ENCODE measurements at regions not wholly inside any gene's neighbourhood (a gene's known extent, or its start where the extent isn't known, plus 50 kb on each side); places are given as distances from the start of the nearest gene placed in this dataset.

DNA sequence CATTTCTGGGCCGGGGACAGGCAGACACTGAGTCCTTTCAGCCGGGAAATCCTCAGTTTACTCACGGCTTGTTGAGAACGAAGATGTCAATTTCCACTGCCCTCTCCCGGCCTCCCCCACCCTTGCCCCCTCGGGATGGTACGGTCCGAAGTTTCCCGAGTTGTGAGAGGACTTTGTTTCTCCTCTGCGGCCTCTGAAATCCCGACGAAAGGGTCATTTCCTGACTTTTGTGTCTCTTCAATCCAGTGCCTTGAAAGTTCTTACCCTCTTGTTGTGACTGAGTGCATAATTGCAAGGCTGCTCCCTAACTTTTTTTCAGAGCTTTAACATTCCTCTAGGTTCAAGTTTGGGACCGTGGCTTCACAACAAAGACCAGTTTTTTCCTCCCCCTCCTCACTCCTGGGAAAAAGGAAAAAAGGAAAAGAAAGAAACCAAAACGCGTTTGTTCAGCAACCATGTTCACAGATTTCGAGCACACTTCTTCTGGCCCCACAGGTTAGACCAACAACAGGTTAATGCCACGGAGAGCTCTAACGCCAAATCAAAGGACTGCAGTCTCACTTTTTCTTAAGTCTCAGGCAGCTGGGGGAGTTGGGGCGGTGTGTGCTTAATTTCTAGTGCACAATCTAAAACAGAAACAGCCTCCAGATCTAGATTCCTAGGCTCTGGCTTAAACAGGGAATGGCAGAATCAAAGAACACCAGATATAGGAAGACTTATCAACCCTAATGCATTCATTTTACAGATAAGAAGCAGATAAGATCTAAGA is 138.9 kb downstream of the TMCO5A start:
- Histone ChIP-seq H2BK120ac (ENCODE audit: low read depth, low read length) (peak overlapping the region; percentile 79), H4K5ac (ENCODE audit: low read depth, low read length) (peak overlapping the region; percentile 76), H3K36me3 (ENCODE audit: control insufficient read depth, insufficient read depth, low read length) (no peaks in the 10 kb centered on the region), H3K4ac (ENCODE audit: low read depth, low read length) (peak overlapping the region; percentile 92), H4K8ac (ENCODE audit: low read depth in 2 of 2, low read length in 2 of 2) (peak overlapping the region; percentile 86 to 96), H3K14ac (replicated peaks; ENCODE audit: low read depth, low read length) (peak overlapping the region; percentile 80), H3K4me3 (ENCODE audit: insufficient read depth, low read depth, low read length) (peak overlapping the region; percentile 28), H2AFZ (replicated peaks; ENCODE audit: low read length, poor library complexity) (peak overlapping the region; percentile 94), H3K79me1 (ENCODE audit: low read depth in 1 of 2, low read length in 2 of 2) (peaks cover 0 to 8% of the 10 kb centered on the region in 2 experiments; a peak in 1 of 4 replicates), H2AK5ac (ENCODE audit: low read depth, low read length) (peak overlapping the region; percentile 33; the same call in 1 of the 2 replicates), H4K91ac (ENCODE audit: insufficient read depth, low read depth, low read length) (peak overlapping the region; percentile 91), H2BK5ac (ENCODE audit: low read depth, low read length, poor library complexity, severe bottlenecking) (peak overlapping the region; percentile 63), H3K27me3 (ENCODE audit: control insufficient read depth, insufficient read depth, low read length) (no peaks in the 10 kb centered on the region), H3K27ac (ENCODE audit: insufficient read depth, low read length) (peak overlapping the region; percentile 85), H3K9me1 (ENCODE audit: insufficient read depth, low read length) (peaks cover 12% of the 10 kb centered on the region; the same call in 1 of the 2 replicates), H3K9ac (ENCODE audit: low read depth, low read length) (peak overlapping the region; percentile 85), H3K9me3 (ENCODE audit: control insufficient read depth, insufficient read depth, low read length) (no peaks in the 10 kb centered on the region), H2BK15ac (ENCODE audit: low read depth, low read length) (peak overlapping the region; percentile 95), H2AK9ac (replicated peaks; ENCODE audit: low read depth, low read length, poor library complexity) (peak overlapping the region; percentile 86), H2BK20ac (ENCODE audit: low read depth, low read length) (peak overlapping the region; percentile 19), H3K18ac (ENCODE audit: low read depth, low read length) (peak overlapping the region; percentile 71), H3K56ac (ENCODE audit: extremely low read depth, insufficient read depth, low read length) (peak overlapping the region; percentile 92), H3K4me2 (ENCODE audit: low read depth, low read length) (peak overlapping the region; percentile 81), H3K23ac (ENCODE audit: low read depth, low read length) (peak overlapping the region; percentile 62), H4K20me1 (ENCODE audit: insufficient read depth, low read length) (no peaks in the 10 kb centered on the region), H3K4me1 (ENCODE audit: control insufficient read depth, insufficient read depth, low read length) (peaks cover 9% of the 10 kb centered on the region)
- DNase-seq (peak; percentile 35), ATAC-seq (ENCODE audit: low read depth) (peak; percentile 34)
- ChIA-PET CTCF (interaction anchor here (0.6 kb wide), 1 partner anchor 296 kb away, joined by 3 read pairs; no protein-coding TSS in a partner anchor), POLR2A (ENCODE audit: unreplicated experiment) (interaction anchor here (0.5 to 2.5 kb wide), 2 partner anchors 178 to 1062 kb away, joined by 5 to 12 read pairs; partner anchors contain the start of gene SPRED1)
- dilution Hi-C loops (cut with HindIII; ENCODE audit: low sequenced_read_pairs, unreplicated experiment) (no loop called here), intact Hi-C loops (cut with micrococcal nuclease) (loop anchor here (2.0 to 5.0 kb wide), 4 partner anchors 55 to 279 kb away; partner anchors contain the start of gene SPRED1), in situ Hi-C loops (cut with MboI; ENCODE audit: low sequenced_read_pairs) (no loop called here)
- WGBS, 2 experiments (ENCODE audit: extremely low coverage in 2 of 2, insufficient read length in 1 of 2) = 38% methylated on average over 4 of the region's 19 CpGs; no CpG with 5 or more reads in 1 of the 2 experiments
- no TSS peak for BruUV-seq (replicated peaks)
- TF ChIP-seq MXI1 (IDR thresholded peaks at IDR 0.05; ENCODE audit: borderline replicate concordance, low read depth, low read length) (no peak), BHLHE40 (IDR thresholded peaks at IDR 0.05; ENCODE audit: low read depth, low read length) (0 out of 2 replicates have a peak, but pooled peaks have one; percentile 2)

Measured in IMR-90 (cell line).